GM12865 (cell line): ENCODE measurements at regions not wholly inside any gene's neighbourhood (a gene's known extent, or its start where the extent isn't known, plus 50 kb on each side); places are given as distances from the start of the nearest gene placed in this dataset.

Experiments used
- DNase-seq: peaks from one replicate; pipeline ENCODE4 v3.0.0; 2010; ENCODE audit warnings: low read depth
- H3K4me3 ChIP-seq: 2 replicates; pipeline ENCODE4 v1.5.1; 2011; ENCODE audit warnings: mild to moderate bottlenecking, low read depth, low read length, control low read depth
- TF ChIP-seq, protein P1 (sequence below): IDR thresholded peaks from 2 replicates; pipeline ENCODE4 v1.5.1; 2011; ENCODE audit warnings: low read length, control low read depth, low read depth, inconsistent platforms; ENCODE audit not compliant: insufficient read depth; ENCODE audit errors: missing control alignments

DNA sequence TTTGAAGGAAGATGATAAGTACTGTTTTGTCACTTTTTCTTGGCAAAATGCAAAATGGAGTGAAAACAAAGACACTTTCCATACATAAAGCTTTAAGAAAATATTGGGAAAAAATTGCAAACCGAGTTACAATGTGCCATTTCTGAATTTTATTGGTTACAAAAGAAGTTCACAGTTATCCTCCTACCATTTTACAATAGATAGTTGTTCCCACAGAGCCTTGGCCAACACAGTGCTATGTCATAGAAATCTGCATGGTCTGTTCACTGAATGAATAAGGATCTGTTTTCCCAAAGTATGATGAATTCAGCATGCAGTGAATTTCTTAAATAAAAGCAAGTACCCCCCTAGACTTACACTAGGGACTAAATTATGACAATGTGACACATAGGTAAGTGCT, 268.2 kb upstream of the POU3F2 start:
- DNase-seq, result no peak
- no peak overlapping the region for H3K4me3 ChIP-seq
- TF ChIP-seq, protein P1, sequence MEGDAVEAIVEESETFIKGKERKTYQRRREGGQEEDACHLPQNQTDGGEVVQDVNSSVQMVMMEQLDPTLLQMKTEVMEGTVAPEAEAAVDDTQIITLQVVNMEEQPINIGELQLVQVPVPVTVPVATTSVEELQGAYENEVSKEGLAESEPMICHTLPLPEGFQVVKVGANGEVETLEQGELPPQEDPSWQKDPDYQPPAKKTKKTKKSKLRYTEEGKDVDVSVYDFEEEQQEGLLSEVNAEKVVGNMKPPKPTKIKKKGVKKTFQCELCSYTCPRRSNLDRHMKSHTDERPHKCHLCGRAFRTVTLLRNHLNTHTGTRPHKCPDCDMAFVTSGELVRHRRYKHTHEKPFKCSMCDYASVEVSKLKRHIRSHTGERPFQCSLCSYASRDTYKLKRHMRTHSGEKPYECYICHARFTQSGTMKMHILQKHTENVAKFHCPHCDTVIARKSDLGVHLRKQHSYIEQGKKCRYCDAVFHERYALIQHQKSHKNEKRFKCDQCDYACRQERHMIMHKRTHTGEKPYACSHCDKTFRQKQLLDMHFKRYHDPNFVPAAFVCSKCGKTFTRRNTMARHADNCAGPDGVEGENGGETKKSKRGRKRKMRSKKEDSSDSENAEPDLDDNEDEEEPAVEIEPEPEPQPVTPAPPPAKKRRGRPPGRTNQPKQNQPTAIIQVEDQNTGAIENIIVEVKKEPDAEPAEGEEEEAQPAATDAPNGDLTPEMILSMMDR, result no peak

DNA sequence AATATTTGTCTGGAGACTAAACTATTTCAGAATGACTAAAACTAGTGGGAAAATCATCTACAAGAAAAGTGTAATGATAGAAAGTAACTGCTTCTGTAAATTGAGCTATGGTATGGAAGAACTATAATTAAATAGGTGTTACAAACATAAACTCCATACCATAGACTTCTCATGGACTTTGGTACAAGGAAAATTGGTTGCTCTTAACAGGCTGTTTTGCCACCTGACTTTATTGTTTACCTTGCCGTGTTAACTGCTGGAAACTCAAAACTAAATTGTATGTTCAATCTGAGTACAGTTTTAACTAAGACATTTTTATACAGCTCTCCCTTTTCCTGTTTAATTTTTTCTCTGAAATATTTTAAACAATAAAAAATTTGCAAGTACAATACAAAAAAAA, 261.8 kb upstream of the POU3F2 start:
- no peak for DNase-seq
- TF ChIP-seq, protein P1, result no peak
- no peak overlapping the region for H3K4me3 ChIP-seq

DNA sequence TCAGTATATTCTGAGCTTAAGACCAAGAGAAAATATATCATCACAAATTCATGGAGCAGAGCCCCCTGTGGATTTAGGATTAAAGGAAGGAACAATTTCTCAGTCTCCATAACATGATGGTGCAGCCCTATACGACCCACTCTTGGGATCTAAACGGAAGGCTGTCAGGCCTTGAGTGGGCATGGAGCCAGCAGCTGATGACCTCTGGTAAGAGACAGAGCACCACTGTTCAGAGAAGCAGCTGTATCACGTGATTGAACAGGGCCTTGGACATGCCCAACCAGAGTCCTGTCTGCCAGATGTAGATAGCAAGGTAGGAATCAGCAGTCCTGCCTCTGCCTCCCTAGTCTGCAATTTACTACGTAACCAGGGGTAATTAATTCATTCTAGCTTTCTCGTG, 259.4 kb upstream of the POU3F2 start:
- TF ChIP-seq, protein P1, result no peak
- DNase-seq, result no peak
- H3K4me3 ChIP-seq, result no peak overlapping the region

DNA sequence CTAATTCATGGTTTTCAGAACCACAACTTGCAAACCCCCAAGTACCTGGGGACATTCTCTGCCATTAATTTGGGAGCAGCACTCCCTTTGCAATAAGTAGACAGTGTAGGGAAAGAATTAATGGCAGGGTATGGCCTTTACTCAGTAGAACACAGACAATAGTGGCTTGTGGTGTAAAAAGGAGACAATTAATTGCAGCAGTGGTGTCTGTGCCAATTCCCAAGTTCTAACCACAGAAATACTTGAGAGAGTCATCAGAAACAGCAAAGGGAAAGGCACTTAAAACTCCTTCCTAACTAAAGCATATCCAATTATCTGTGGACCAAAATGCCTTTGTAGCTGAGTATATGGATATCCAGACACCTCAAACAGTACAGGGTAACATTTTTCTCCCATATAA, 257.6 kb upstream of the POU3F2 start:
- TF ChIP-seq, protein P1, result no peak
- H3K4me3 ChIP-seq, result no peak overlapping the region
- DNase-seq, result no peak

DNA sequence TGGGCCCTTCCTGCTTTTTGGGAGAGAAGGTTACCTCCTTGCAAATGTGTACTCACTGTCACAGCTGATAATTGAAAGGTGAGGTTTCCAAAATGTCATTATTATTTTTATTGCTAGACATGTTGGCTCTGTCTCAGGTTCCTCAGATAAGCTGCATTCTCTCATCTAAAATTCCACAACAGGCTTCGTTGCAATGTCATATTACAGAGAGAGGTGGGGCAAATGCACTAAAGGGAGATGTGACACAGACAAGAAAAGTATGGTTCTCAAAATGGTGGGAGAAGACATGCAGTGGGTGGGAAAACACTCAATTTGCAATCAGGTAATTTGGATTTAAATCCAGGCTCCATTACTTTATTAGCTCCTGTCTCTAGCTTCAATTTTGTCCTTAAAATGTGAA, 256.4 kb upstream of the POU3F2 start:
- no peak for DNase-seq
- no peak overlapping the region for H3K4me3 ChIP-seq
- TF ChIP-seq, protein P1, result no peak

DNA sequence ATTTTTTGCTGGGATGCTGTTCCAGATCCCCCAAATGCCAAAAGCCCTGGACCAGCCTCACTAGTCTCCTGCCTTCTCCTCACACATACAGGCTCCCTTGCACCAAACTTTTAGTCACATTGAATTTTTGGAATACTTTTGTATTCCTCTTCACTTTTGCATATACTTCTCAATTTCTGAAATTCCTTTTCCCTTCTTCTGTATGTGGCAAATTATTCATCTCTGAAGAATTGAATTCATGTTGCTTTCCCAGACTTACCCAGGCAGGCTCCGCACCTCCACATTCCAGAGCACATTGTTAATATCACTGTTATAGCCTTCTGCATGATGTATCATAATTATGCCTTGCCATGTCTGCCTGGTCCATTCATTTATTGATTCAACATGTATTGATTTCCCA, 255.3 kb upstream of the POU3F2 start:
- no peak for DNase-seq
- TF ChIP-seq, protein P1, result no peak
- no peak overlapping the region for H3K4me3 ChIP-seq

DNA sequence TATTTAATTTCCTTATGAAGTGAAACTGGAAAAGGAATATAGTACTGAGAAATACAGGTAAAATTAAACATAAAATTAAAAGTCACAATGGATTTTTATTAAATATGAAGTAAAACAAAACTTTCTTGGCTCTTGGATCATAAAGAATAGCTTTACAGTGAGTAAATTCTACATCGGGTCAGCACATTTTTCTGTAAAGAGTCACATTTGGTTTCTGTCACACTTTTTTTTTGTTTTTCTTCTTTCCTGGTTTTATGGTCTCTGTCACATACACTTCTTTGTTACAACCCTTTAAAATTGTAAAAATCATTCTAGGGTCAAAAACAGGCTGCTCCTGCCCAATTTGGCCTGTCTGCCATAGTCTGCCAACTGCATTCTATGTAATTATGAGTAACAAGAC, 254.4 kb upstream of the POU3F2 start:
- TF ChIP-seq, protein P1, result no peak
- no peak overlapping the region for H3K4me3 ChIP-seq
- DNase-seq, result no peak
